Activated CD8-positive, alpha-beta memory T cell treated with anti-CD3 and anti-CD28 coated beads, Interleukin-2, amount 10 ng/mL, durations not matched to agents 7 days and 5 days (primary cell): ENCODE measurements at regions not wholly inside any gene's neighbourhood (a gene's known extent, or its start where the extent isn't known, plus 50 kb on each side); places are given as distances from the start of the nearest gene placed in this dataset.

ENCODE experiments used
- ATAC-seq: fragments of 150-1000 bp; cut with Tn5 transposase; one replicate; pipeline ENCODE4 v1.10.0; 2021; ENCODE audit warnings: moderate library complexity
- CTCF ChIA-PET: fragments of 350-600 bp; sonication (Branson Sonifier 250); formaldehyde crosslinking; loops from one replicate; lab custom pipeline; 2021; ENCODE audit warnings: antibody characterized with exemption; lab: Charles Lee
- DNase-seq: peaks from one replicate; pipeline ENCODE4 v3.0.0-alpha.2; 2020
- H3K27ac Mint-ChIP-seq: one replicate; pipeline ENCODE4 v1.8.0; 2021; ENCODE audit warnings: mild to moderate bottlenecking, mixed read lengths
- H3K27me3 Mint-ChIP-seq: one replicate; pipeline ENCODE4 v1.8.0; 2021; ENCODE audit warnings: mixed read lengths
- H3K36me3 Mint-ChIP-seq: one replicate; pipeline ENCODE4 v1.8.0; 2021; ENCODE audit warnings: mild to moderate bottlenecking, mixed read lengths
- H3K4me1 Mint-ChIP-seq: one replicate; pipeline ENCODE4 v1.8.0; 2021; ENCODE audit warnings: mixed read lengths
- H3K4me3 Mint-ChIP-seq: one replicate; pipeline ENCODE4 v1.8.0; 2021; ENCODE audit warnings: mild to moderate bottlenecking, moderate library complexity, mixed read lengths
- H3K9me3 Mint-ChIP-seq: one replicate; pipeline ENCODE4 v1.8.0; 2022; ENCODE audit warnings: low read depth, mixed read lengths

GRCh38 chr17:77027271-77027889 is 113.4 kb upstream of the SEC14L1 start:
- CTCF ChIA-PET = interaction anchor here (1.3 to 3.0 kb wide), 2 partner anchors 29 to 159 kb away, joined by 4 to 7 read pairs; partner anchors contain the start of gene MGAT5B
- DNase-seq (no peak), ATAC-seq (no peak)
- Mint-ChIP-seq H3K4me3 (no peak overlapping the region), H3K9me3 (peaks cover 2% of the 10 kb centered on the region), H3K36me3 (no peaks in the 10 kb centered on the region), H3K27ac (no peak overlapping the region), H3K27me3 (peaks cover 8% of the 10 kb centered on the region), H3K4me1 (no peaks in the 10 kb centered on the region)

- DNase-seq (no peak), ATAC-seq (no peak)
- Mint-ChIP-seq H3K9me3 (peaks cover 2% of the 10 kb centered on the region), H3K4me3 (no peak overlapping the region), H3K27me3 (peaks cover 6% of the 10 kb centered on the region), H3K36me3 (no peaks in the 10 kb centered on the region), H3K4me1 (no peaks in the 10 kb centered on the region), H3K27ac (no peak overlapping the region)
- CTCF ChIA-PET = interaction anchor here (3.0 kb wide), 1 partner anchor 27 kb away, joined by 7 read pairs; no protein-coding TSS in a partner anchor
These were observed 111.9 kb upstream of the SEC14L1 start for GRCh38 chr17:77028900-77029299.

GRCh38 chr17:77032929-77033328 is 107.8 kb upstream of the SEC14L1 start:
- CTCF ChIA-PET = no interaction called here
- Mint-ChIP-seq H3K27me3 (peaks cover 22% of the 10 kb centered on the region), H3K27ac (no peak overlapping the region)

GRCh38 chr17:77033892-77034404 is 106.8 kb upstream of the SEC14L1 start:
- H3K4me1 Mint-ChIP-seq = no peaks in the 10 kb centered on the region
- no peak for DNase-seq
- peaks cover 2% of the 10 kb centered on the region for H3K9me3 Mint-ChIP-seq
- no peak overlapping the region for H3K27ac Mint-ChIP-seq
- peaks cover 24% of the 10 kb centered on the region for H3K27me3 Mint-ChIP-seq
- CTCF ChIA-PET = interaction anchor here (0.9 kb wide), 1 partner anchor 166 kb away, joined by 3 read pairs; no protein-coding TSS in a partner anchor
- no peaks in the 10 kb centered on the region for H3K36me3 Mint-ChIP-seq
- no peak for ATAC-seq
- H3K4me3 Mint-ChIP-seq = no peak overlapping the region

More at GRCh38 chr17:77032929-77033328, 107.8 kb upstream of the SEC14L1 start:
- Mint-ChIP-seq H3K4me3 (no peak overlapping the region), H3K36me3 (no peaks in the 10 kb centered on the region), H3K9me3 (peaks cover 2% of the 10 kb centered on the region), H3K4me1 (no peaks in the 10 kb centered on the region)
- ATAC-seq (no peak), DNase-seq (no peak)

- peaks cover 27% of the 10 kb centered on the region for H3K27me3 Mint-ChIP-seq
- H3K9me3 Mint-ChIP-seq = peaks cover 2% of the 10 kb centered on the region
These were observed 105.9 kb upstream of the SEC14L1 start for GRCh38 chr17:77034677-77035424.

GRCh38 chr17:77035526-77035925 is 105.2 kb upstream of the SEC14L1 start:
- H3K36me3 Mint-ChIP-seq = no peaks in the 10 kb centered on the region
- H3K9me3 Mint-ChIP-seq = peaks cover 2% of the 10 kb centered on the region
- CTCF ChIA-PET = interaction anchor here (1.2 kb wide), 1 partner anchor 167 kb away, joined by 3 read pairs; the partner anchor contains the start of gene MGAT5B
- peaks cover 27% of the 10 kb centered on the region for H3K27me3 Mint-ChIP-seq
- H3K4me1 Mint-ChIP-seq = no peaks in the 10 kb centered on the region
- no peak overlapping the region for H3K4me3 Mint-ChIP-seq
- ATAC-seq (no peak), DNase-seq (no peak)
- H3K27ac Mint-ChIP-seq = no peak overlapping the region

More at GRCh38 chr17:77034677-77035424, 105.9 kb upstream of the SEC14L1 start:
- CTCF ChIA-PET = interaction anchor here (1.0 to 1.2 kb wide), 2 partner anchors 22 to 167 kb away, joined by 3 read pairs; partner anchors contain the start of gene MGAT5B
- H3K4me1 Mint-ChIP-seq = no peaks in the 10 kb centered on the region
- H3K36me3 Mint-ChIP-seq = no peaks in the 10 kb centered on the region
- ATAC-seq (no peak), DNase-seq (no peak)
- H3K4me3 Mint-ChIP-seq = no peak overlapping the region
- no peak overlapping the region for H3K27ac Mint-ChIP-seq

GRCh38 chr17:77036136-77036840 is 104.5 kb upstream of the SEC14L1 start:
- H3K4me3 Mint-ChIP-seq = no peak overlapping the region
- CTCF ChIA-PET = interaction anchor here (1.5 to 1.8 kb wide), 2 partner anchors 20 to 168 kb away, joined by 6 to 8 read pairs; partner anchors contain the start of gene MGAT5B
- DNase-seq (no peak), ATAC-seq (no peak)
- peaks cover 2% of the 10 kb centered on the region for H3K9me3 Mint-ChIP-seq
- no peak overlapping the region for H3K27ac Mint-ChIP-seq
- H3K36me3 Mint-ChIP-seq = no peaks in the 10 kb centered on the region
- H3K4me1 Mint-ChIP-seq = no peaks in the 10 kb centered on the region
- peaks cover 27% of the 10 kb centered on the region for H3K27me3 Mint-ChIP-seq

- Mint-ChIP-seq H3K4me1 (no peaks in the 10 kb centered on the region), H3K27ac (no peak overlapping the region), H3K36me3 (no peaks in the 10 kb centered on the region), H3K9me3 (peaks cover 2% of the 10 kb centered on the region), H3K4me3 (no peak overlapping the region), H3K27me3 (peaks cover 26% of the 10 kb centered on the region)
- no peak for DNase-seq
- CTCF ChIA-PET = interaction anchor here (1.5 to 1.8 kb wide), 2 partner anchors 20 to 169 kb away, joined by 6 to 8 read pairs; partner anchors contain the start of gene MGAT5B
- no peak for ATAC-seq
These were observed 103.9 kb upstream of the SEC14L1 start for GRCh38 chr17:77036841-77037381.

- peaks cover 25% of the 10 kb centered on the region for H3K27me3 Mint-ChIP-seq
- ATAC-seq = no peak
- CTCF ChIA-PET = interaction anchor here (1.5 to 1.8 kb wide), 2 partner anchors 19 to 170 kb away, joined by 6 to 8 read pairs; partner anchors contain the start of gene MGAT5B
- no peaks in the 10 kb centered on the region for H3K9me3 Mint-ChIP-seq
- H3K27ac Mint-ChIP-seq = no peak overlapping the region
- no peaks in the 10 kb centered on the region for H3K4me1 Mint-ChIP-seq
- DNase-seq = no peak
- no peaks in the 10 kb centered on the region for H3K36me3 Mint-ChIP-seq
- H3K4me3 Mint-ChIP-seq = no peak overlapping the region
These were observed 102.8 kb upstream of the SEC14L1 start for GRCh38 chr17:77037943-77038342.

- no peaks in the 10 kb centered on the region for H3K36me3 Mint-ChIP-seq
- no peak overlapping the region for H3K27ac Mint-ChIP-seq
- peaks cover 23% of the 10 kb centered on the region for H3K27me3 Mint-ChIP-seq
- CTCF ChIA-PET = no interaction called here
- ATAC-seq = no peak
- H3K4me1 Mint-ChIP-seq = no peaks in the 10 kb centered on the region
- DNase-seq = no peak
- H3K4me3 Mint-ChIP-seq = no peak overlapping the region
- H3K9me3 Mint-ChIP-seq = no peaks in the 10 kb centered on the region
These were observed 101.7 kb upstream of the SEC14L1 start for GRCh38 chr17:77038884-77039555.

- Mint-ChIP-seq H3K36me3 (no peaks in the 10 kb centered on the region), H3K27ac (no peak overlapping the region), H3K4me1 (no peaks in the 10 kb centered on the region), H3K4me3 (no peak overlapping the region), H3K9me3 (no peaks in the 10 kb centered on the region), H3K27me3 (peaks cover 12% of the 10 kb centered on the region)
- DNase-seq = no peak
- CTCF ChIA-PET = interaction anchor here (2.8 kb wide), 1 partner anchor 14 kb away, joined by 7 read pairs; no protein-coding TSS in a partner anchor
- ATAC-seq = no peak
These were observed 98.1 kb upstream of the SEC14L1 start for GRCh38 chr17:77042476-77043231.
